ENCODE measurements at regions not wholly inside any gene's neighbourhood (a gene's known extent, or its start where the extent isn't known, plus 50 kb on each side); places are given as distances from the start of the nearest gene placed in this dataset.

- no peak for DNase-seq (ENCODE audit: low spot score)
These were observed 1232.0 kb downstream of the KCNT2 start for GRCh38 chr1:195376190-195376589.

- DNase-seq (ENCODE audit: low spot score) = no peak
These were observed 1234.4 kb downstream of the KCNT2 start for GRCh38 chr1:195373856-195374255.

DNA sequence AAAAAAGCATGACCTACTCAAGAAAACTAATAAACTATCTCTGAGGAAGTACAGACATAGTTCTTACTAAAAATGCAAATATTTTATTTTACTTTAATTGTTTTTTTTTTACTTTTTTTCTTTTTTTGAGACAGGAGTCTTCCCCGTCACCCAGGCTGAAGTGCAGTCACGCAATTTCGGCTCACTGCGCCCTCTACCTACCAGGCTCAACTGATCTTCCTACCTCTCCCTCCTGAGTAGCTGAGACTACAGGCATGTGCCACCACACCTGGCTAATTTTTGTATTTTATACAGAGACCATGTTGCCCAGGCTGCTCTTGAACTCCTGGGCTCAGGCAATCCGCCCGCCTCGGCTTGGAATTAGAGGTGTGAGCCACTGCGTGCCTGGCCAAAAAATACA is 1263.1 kb downstream of the KCNT2 start:
- no peak for DNase-seq (ENCODE audit: low spot score)

DNA sequence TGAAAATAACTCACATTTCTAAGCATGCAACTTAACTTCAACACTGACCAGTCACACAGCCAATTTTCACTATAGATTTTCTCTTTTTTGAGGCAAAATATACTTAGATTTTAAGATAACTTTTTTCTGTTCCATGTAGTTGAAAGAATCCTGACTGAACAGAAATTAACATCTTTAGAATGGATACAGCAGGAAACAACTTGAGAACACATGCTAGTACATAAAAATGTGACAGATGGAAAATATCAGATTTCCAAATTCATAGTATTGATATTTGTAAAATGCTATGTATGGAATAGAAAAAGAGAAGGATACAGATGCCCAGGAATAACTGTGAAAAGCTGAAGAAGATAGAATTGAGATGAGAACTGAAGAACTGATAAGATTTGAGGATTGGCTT is 1270.6 kb downstream of the KCNT2 start:
- no peak for DNase-seq (ENCODE audit: low spot score)

- DNase-seq (ENCODE audit: low spot score) = no peak
These were observed 1271.4 kb downstream of the KCNT2 start for GRCh38 chr1:195336812-195337211.

- DNase-seq (ENCODE audit: low spot score) = no peak
These were observed 1272.7 kb downstream of the KCNT2 start for GRCh38 chr1:195335541-195335940.

DNA sequence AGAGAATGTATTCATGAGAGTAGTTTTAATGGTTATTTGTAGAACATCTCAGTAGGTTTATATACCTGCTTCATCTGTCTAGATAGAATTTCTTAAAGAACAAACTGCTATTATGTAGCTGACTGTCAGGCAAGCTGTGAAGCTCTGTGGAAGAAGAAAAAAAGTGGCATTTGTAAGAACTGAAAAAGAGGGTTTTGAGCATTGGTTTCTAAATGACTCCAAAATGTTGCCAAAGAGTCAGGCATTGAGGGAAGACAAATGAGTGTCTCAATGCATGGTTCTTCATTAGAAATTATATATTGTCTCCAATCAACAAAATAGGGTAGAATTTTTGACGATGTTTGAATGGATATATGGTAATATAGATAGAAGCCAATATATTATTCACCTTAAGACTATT is 1276.1 kb downstream of the KCNT2 start:
- DNase-seq (ENCODE audit: low spot score) = no peak

- no peak for DNase-seq (ENCODE audit: low spot score)
These were observed 1279.6 kb downstream of the KCNT2 start for GRCh38 chr1:195328681-195329080.

- no peak for DNase-seq (ENCODE audit: low spot score)
These were observed 1280.1 kb downstream of the KCNT2 start for GRCh38 chr1:195328102-195328501.

GRCh38 chr1:195327361-195327760 is 1280.9 kb downstream of the KCNT2 start:
- DNase-seq (ENCODE audit: low spot score) = no peak

DNA sequence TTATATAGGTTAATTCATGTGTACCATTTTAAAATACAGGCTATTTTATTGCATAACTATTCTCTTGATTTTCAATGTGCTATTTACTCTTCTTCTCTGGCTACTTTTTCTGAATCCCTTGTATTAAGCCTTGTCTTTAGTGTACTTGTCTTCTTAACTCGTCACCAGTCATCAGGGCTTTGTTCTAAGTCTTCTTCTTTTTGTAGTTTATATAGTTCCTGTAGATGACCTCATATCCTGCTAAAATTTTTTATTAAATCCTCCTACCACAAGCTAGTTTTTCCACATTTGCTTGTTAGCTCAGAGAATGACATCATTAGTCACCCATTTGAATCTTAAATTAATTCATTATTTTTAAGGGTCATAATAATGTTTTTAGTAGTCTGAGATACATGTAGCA is 1281.9 kb downstream of the KCNT2 start:
- no peak for DNase-seq (ENCODE audit: low spot score)

- no peak for DNase-seq (ENCODE audit: low spot score)
These were observed 1283.1 kb downstream of the KCNT2 start for GRCh38 chr1:195325181-195325580.

DNA sequence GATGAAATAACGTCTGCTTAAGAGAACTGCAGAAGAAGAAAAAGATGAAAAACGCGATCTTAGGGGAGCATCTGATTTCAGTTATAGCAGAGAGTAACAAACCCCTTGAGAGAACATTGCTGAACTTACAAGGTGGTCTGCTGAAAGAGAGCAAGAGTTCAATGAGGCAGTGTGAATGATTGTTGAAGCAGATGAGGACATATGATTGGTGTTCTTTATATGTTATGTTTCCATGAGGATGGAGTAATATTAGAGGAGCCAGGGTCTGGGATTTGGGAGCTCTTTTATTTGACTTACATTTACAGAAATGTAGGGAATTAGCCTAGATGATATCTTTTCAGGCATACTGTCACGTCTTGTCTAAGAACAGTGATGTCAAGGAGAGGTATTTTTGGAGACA is 1302.0 kb downstream of the KCNT2 start:
- DNase-seq (ENCODE audit: low spot score) = no peak

GRCh38 chr1:195294911-195295310 is 1313.3 kb downstream of the KCNT2 start:
- no peak for DNase-seq (ENCODE audit: low spot score)

GRCh38 chr1:195278644-195279043 is 1329.6 kb downstream of the KCNT2 start:
- no peak for DNase-seq (ENCODE audit: low spot score)

DNA sequence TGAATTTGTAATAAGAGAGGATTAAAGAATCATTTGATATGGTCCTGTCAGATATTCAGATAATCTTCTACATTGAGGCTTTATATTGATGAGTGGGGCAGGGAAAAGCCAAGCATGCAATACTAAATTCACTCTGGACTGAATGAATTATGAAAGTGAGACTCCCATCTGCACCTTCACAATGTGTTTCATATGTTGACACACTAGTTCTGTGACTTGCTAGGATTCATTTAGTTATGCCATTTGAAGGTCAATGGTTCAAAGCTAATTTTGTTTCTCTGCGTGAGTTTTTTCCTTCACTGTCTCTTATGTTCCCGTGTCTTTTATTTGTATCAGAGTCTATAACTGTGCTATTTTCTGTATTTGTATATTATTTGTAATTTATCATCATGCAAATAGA is 1332.5 kb downstream of the KCNT2 start:
- no peak for DNase-seq (ENCODE audit: low spot score)

DNA sequence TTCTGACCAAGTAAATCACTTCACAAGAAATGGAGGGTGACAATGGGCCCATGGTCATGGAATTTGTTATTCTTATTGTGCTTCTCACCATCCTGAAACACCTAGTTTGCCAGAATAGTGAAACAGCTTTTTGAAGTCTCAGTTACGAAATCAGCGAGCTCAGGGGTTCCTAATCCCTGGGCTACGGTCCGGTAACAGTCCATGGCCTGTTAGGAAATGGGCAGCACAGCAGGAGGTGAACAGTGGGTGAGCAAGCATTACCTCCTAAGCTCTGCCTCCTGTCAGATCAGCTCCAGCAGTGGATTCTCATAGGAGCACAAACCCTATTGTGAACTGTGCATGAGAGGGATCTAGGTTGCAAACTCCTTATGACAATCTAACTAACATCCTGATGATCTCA is 1356.3 kb downstream of the KCNT2 start:
- no peak for DNase-seq (ENCODE audit: low spot score)

DNA sequence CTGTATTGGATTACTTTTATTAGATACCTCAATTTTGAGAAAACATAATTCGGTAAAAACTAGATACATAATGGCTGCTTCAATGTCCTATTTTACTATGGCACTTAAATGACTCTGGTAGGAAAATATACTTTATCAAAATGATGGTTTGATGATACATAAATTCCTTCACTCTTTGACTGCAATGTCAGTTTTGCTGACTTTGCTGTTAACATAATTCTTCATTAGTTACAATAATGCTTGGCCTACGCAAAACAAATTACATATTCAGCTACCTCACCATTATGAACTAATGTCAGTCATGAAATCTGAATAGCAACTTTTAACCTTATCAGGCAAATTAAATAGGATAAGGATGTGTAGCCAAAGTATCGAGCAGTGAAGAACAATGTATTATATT is 1364.7 kb downstream of the KCNT2 start:
- DNase-seq (ENCODE audit: low spot score) = no peak

- DNase-seq (ENCODE audit: low spot score) = no peak
These were observed 1367.2 kb downstream of the KCNT2 start for GRCh38 chr1:195241066-195241465.

- DNase-seq (ENCODE audit: low spot score) = no peak
These were observed 1369.9 kb downstream of the KCNT2 start for GRCh38 chr1:195238313-195238712.

DNA sequence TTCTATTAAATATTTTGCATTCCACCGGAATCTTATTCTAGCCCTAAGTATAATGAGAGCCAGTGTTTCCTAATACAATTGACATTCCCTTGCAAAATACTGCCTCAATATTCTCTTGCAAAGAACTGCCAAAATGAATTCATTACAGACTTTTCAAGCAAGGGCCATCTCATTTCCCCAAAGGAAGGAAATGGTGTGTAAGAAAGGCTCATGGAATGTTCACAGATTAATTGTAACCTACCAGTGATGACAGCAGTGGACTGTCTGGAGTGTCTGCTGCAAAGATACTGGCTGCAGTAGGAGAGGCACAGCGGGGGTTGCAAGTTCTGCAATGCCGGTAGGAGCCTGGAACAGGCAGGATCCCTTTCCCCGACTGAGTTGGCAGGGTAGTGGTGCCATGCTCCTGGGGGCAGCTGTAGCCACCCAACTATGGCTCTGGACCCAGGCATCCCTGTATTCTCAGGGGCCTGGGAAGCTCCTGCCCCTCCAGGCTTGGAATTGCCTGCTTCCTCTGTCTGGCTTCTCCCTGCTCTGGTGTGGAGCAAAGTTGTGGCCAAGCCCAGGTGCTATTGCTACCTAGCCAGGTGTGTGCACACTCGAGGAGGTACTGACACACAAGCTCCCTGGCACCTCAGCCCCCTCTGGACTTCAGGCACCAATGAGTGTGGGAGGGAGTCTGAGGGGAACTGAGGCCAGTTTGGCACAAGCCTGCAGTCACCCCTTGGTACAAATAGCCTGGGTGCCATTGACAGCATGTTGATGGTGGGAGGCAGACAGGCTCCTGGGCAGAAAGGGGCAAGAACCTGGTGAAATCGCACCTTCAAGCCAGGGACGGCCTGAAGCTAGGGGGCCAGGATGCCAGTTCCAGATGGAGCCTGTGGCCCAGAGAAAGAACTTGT is 1371.0 kb downstream of the KCNT2 start:
- DNase-seq (ENCODE audit: low spot score) = no peak

DNA sequence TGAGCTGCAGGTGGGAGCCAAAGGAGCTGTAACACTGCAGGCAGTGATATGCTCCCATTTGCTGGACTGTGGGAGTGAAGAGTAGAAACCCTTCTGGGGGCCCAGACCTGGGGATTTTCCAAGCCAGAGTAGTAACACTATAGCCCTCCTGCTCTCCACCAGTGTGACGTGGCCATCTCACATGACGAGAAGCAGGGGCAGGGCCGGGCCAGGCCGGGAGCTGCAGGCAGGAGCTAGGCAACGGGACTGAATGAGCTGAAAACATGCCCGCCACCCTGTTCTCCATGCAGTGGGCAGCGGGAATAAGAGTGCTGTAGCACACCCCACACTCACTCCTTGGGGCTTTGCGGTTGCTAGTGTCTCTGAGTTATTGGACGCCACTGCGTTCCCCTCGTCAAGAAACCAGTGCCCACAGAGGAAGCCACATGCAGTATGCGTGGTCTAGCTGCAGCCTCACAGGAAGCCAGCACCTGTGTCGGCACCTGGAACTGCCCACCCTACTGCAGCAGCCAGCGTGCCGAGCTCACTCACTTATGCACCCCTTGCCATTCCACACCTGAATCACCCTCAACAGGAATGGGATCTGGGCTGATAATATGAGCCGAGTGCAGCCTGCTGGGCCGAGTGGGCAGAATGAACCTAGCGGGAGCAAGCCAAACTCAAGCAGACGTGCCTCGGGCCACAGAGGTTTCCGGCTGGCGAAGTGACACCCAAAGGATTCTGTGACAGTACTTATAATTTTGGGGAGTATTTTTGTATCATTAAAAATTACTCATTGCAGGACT is 1389.6 kb downstream of the KCNT2 start:
- no peak for DNase-seq (ENCODE audit: low spot score)

GRCh38 chr1:195202241-195202640 is 1406.0 kb downstream of the KCNT2 start:
- DNase-seq (ENCODE audit: low spot score) = no peak

All from cerebellar cortex (tissue), 1 donor.